Neuronal stem cell (in vitro differentiated cells): ENCODE measurements at regions not wholly inside any gene's neighbourhood (a gene's known extent, or its start where the extent isn't known, plus 50 kb on each side); places are given as distances from the start of the nearest gene placed in this dataset.

Experiments
- DNase-seq: peaks from one replicate; pipeline ENCODE4 v3.0.0-alpha.2; 2013; ENCODE audit warnings: low spot score
- H2AFZ ChIP-seq: one replicate; pipeline ENCODE4 v1.6.1; 2013; ENCODE audit warnings: mild to moderate bottlenecking, low read length, inconsistent platforms
- H2AK5ac ChIP-seq: 2 replicates; pipeline ENCODE4 v1.6.1; 2013; ENCODE audit warnings: low read depth, mild to moderate bottlenecking, inconsistent platforms, low read length, moderate library complexity, mixed read lengths
- H2BK120ac ChIP-seq: 2 replicates; pipeline ENCODE4 v1.6.1; 2013; ENCODE audit warnings: low read depth, mild to moderate bottlenecking, inconsistent platforms, low read length, moderate library complexity, mixed read lengths
- H2BK12ac ChIP-seq: one replicate; pipeline ENCODE4 v1.6.1; 2013; ENCODE audit warnings: low read length, inconsistent platforms
- H2BK15ac ChIP-seq: 2 replicates; pipeline ENCODE4 v1.6.1; 2013; ENCODE audit warnings: mild to moderate bottlenecking, low read length, inconsistent platforms, mixed read lengths
- H2BK5ac ChIP-seq: one replicate; pipeline ENCODE4 v1.6.1; 2013; ENCODE audit warnings: inconsistent platforms, mild to moderate bottlenecking, low read length, moderate library complexity
- H3K14ac ChIP-seq: one replicate; pipeline ENCODE4 v1.6.1; 2013; ENCODE audit warnings: low read length, inconsistent platforms
- H3K18ac ChIP-seq: 2 replicates; pipeline ENCODE4 v1.6.1; 2013; ENCODE audit warnings: low read length, inconsistent platforms
- H3K23ac ChIP-seq: 2 replicates; pipeline ENCODE4 v1.6.1; 2013; ENCODE audit warnings: low read depth, mild to moderate bottlenecking, mixed read lengths, low read length, inconsistent platforms; ENCODE audit not compliant: poor library complexity
- H3K27ac ChIP-seq: replicated peaks from 3 replicates; pipeline ENCODE4 v1.5.1; 2013; ENCODE audit warnings: low read length, inconsistent platforms
- H3K27me3 ChIP-seq, 3 experiments: 2 replicates each; pipeline ENCODE4 v1.6.1; 2013; ENCODE audit warnings: low read length in 3 of 3, mild to moderate bottlenecking in 2 of 3, inconsistent platforms in 1 of 3, low read depth in 1 of 3, mixed read lengths in 1 of 3, moderate library complexity in 1 of 3; ENCODE audit not compliant: control insufficient read depth in 3 of 3, insufficient read depth in 3 of 3
- H3K36me3 ChIP-seq, 2 donors: replicated peaks in 1 of 2; 2 replicates each; pipeline ENCODE4 v1.6.1; 2013; ENCODE audit warnings: low read length in 2 of 2; ENCODE audit not compliant: control insufficient read depth in 2 of 2, insufficient read depth in 2 of 2
- H3K4ac ChIP-seq: 2 replicates; pipeline ENCODE4 v1.6.1; 2013; ENCODE audit warnings: inconsistent platforms, mild to moderate bottlenecking, low read length, moderate library complexity
- H3K4me1 ChIP-seq, 2 donors: 1 replicate in 1 of 2; 2 replicates in 1 of 2; pipeline ENCODE4 v1.6.1; 2013; ENCODE audit warnings: low read length in 2 of 2, low read depth in 1 of 2; ENCODE audit not compliant: control insufficient read depth in 2 of 2, insufficient read depth in 1 of 2
- H3K4me2 ChIP-seq: one replicate; pipeline ENCODE4 v1.6.1; 2013; ENCODE audit warnings: mild to moderate bottlenecking, low read length, inconsistent platforms; ENCODE audit not compliant: insufficient read depth, poor library complexity, severe bottlenecking
- H3K4me3 ChIP-seq, 2 donors: 2 replicates each; pipeline ENCODE4 v1.5.1; 2013; ENCODE audit warnings: low read length in 2 of 2, mild to moderate bottlenecking in 2 of 2, inconsistent platforms in 1 of 2, moderate library complexity in 1 of 2
- H3K79me1 ChIP-seq: one replicate; pipeline ENCODE4 v1.6.1; 2013; ENCODE audit warnings: low read depth, mild to moderate bottlenecking, inconsistent platforms, low read length, moderate library complexity
- H3K9ac ChIP-seq: one replicate; pipeline ENCODE4 v1.6.1; 2013; ENCODE audit warnings: mild to moderate bottlenecking, low read depth, low read length, inconsistent platforms; ENCODE audit not compliant: poor library complexity
- H3K9me3 ChIP-seq, 2 donors: replicated peaks in 1 of 2; 2 replicates each; pipeline versions ENCODE3 to v1.6.1; 2013; ENCODE audit warnings: low read length in 2 of 2, mild to moderate bottlenecking in 2 of 2, inconsistent platforms in 1 of 2, low read depth in 1 of 2, mixed read lengths in 1 of 2, moderate library complexity in 1 of 2; ENCODE audit not compliant: control insufficient read depth in 2 of 2, insufficient read depth in 1 of 2
- H4K8ac ChIP-seq: one replicate; pipeline ENCODE4 v1.6.1; 2013; ENCODE audit warnings: low read depth, mild to moderate bottlenecking, inconsistent platforms, low read length, moderate library complexity
- H4K91ac ChIP-seq: one replicate; pipeline ENCODE4 v1.6.1; 2013; ENCODE audit warnings: low read length, low read depth, mild to moderate bottlenecking, inconsistent platforms; ENCODE audit not compliant: poor library complexity
- WGBS, 2 donors: extraction: QIAGEN DNeasy Blood & Tissue Kit; methylation state at CpG; one replicate each; pipeline ENCODE4 v1.1.7; 2013; ENCODE audit warnings: missing lambda C conversion rate in 2 of 2, mixed read lengths in 1 of 2; ENCODE audit not compliant: insufficient read length in 2 of 2, insufficient replicate concordance in 1 of 2; ENCODE audit errors: extremely low coverage in 2 of 2; 5-methylcytosine and 5-hydroxymethylcytosine counted together

DNA sequence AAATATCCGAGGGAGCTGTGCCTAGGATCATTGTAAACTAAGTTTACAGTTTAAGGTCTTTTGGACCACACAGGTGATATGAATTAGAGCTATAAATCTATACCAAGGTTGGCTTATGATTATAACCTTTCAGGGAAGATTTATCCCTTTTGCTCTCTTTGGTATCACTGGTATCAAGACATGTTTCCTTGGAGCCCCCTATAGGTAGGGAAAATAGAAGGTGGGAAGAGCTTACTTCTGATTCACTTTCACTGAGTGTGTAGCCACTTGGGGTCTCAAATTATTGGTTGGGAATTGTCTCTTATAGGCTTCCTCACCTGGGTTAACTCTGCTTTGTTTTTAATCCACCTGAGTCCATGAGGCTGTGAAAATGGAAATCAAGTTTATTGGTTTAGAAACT lies 262.1 kb upstream of the NR3C2 start:
- Histone ChIP-seq H2AFZ (no peak overlapping the region), H3K23ac (no peak overlapping the region), H3K9me3 (no peaks in the 10 kb centered on the region), H4K8ac (no peak overlapping the region), H3K14ac (no peak overlapping the region), H3K4me1 (no peaks in the 10 kb centered on the region), H3K4ac (no peak overlapping the region), H2BK120ac (no peak overlapping the region), H4K91ac (no peak overlapping the region), H2AK5ac (no peak overlapping the region), H3K4me3 (no peak overlapping the region), H3K4me2 (no peak overlapping the region), H3K18ac (no peak overlapping the region), H2BK15ac (no peak overlapping the region), H2BK5ac (no peak overlapping the region), H2BK12ac (no peak overlapping the region), H3K27ac (no peak overlapping the region), H3K27me3 (no peaks in the 10 kb centered on the region), H3K79me1 (no peaks in the 10 kb centered on the region), H3K36me3 (no peaks in the 10 kb centered on the region), H3K9ac (no peak overlapping the region)
- DNase-seq: no peak
- WGBS, 2 donors: no CpG with 5 or more reads among the region's 1 CpG

DNA sequence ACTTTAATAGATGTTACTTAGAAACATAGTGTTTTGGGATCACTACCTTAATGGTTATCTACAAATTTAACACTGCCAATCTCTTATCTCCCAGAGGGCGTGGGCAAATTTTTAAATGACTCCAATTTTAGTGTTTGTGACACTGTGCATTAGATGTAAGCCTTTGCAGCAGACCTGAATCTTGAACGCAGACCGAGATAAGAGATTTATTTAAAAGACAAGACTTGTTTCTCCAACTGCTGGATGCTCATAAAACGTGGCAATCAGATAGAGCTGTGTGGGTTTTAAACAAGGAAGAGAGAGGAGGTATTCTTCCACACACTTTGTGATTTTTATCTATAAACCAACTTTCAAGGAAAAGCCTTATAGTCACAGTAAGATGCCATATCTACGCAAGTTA lies 252.5 kb upstream of the NR3C2 start:
- no CpG with 5 or more reads among the region's 5 CpGs for WGBS, 2 donors
- H2BK15ac ChIP-seq: no peak overlapping the region

DNA sequence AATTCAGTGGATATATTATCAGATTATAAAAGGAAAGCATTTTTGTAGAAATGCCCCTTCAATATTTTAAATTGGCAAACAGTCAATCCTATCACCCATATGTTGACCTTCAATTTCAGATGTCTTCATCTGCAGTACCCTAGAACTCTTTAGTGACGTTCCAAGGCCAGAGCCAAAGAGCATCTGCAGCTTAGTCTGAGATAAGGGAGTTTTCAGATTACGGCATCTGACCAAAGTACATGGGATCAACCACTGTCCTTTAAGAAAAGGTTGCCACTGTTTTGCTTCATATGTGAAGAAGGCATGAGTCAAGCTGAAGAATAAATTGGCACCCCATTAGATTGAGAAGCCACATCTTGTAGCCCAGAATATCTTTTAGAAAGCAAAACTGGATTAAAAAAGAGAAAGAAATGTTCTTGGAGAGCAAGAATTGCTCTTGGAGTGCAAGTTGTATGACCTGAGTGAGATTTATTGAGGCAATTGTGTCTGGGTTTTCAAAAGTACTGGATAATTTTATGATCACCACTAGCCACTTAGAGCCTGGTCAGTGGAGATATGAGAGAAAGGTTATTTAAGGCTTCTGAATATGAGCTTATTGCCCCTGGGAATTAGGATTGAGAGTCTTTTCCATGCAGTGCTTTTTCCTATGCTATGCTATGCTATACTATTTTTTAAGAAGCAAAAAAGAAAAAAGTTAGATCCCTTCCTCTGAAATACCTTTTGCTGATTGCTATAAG lies 251.9 kb upstream of the NR3C2 start:
- Histone ChIP-seq H3K27ac (no peak overlapping the region), H2BK120ac (no peak overlapping the region), H3K9ac (no peak overlapping the region), H4K91ac (no peak overlapping the region), H2BK15ac (no peak overlapping the region), H3K9me3 (no peaks in the 10 kb centered on the region), H3K4me2 (no peak overlapping the region), H3K4me1 (no peaks in the 10 kb centered on the region), H2BK5ac (no peak overlapping the region), H3K18ac (no peak overlapping the region), H3K14ac (no peak overlapping the region), H2AFZ (no peak overlapping the region), H3K79me1 (no peaks in the 10 kb centered on the region), H3K36me3 (no peaks in the 10 kb centered on the region), H2AK5ac (no peak overlapping the region), H3K23ac (no peak overlapping the region), H3K4me3 (no peak overlapping the region), H4K8ac (no peak overlapping the region), H2BK12ac (no peak overlapping the region), H3K27me3 (no peaks in the 10 kb centered on the region), H3K4ac (no peak overlapping the region)
- DNase-seq: no peak
- WGBS, 2 donors: no CpG with 5 or more reads among the region's 2 CpGs

More for the DNA sequence above, 252.5 kb upstream of the NR3C2 start:
- Histone ChIP-seq H3K4ac (no peak overlapping the region), H4K8ac (no peak overlapping the region), H3K79me1 (no peaks in the 10 kb centered on the region), H2AFZ (no peak overlapping the region), H2BK12ac (no peak overlapping the region), H3K4me3 (no peak overlapping the region), H3K4me1 (no peaks in the 10 kb centered on the region), H3K23ac (no peak overlapping the region), H3K27me3 (no peaks in the 10 kb centered on the region), H3K4me2 (no peak overlapping the region), H2BK120ac (no peak overlapping the region), H3K9ac (no peak overlapping the region), H3K18ac (no peak overlapping the region), H3K27ac (no peak overlapping the region), H2BK5ac (no peak overlapping the region), H3K14ac (no peak overlapping the region), H2AK5ac (no peak overlapping the region), H3K36me3 (no peaks in the 10 kb centered on the region), H3K9me3 (no peaks in the 10 kb centered on the region), H4K91ac (no peak overlapping the region)
- no peak for DNase-seq

DNA sequence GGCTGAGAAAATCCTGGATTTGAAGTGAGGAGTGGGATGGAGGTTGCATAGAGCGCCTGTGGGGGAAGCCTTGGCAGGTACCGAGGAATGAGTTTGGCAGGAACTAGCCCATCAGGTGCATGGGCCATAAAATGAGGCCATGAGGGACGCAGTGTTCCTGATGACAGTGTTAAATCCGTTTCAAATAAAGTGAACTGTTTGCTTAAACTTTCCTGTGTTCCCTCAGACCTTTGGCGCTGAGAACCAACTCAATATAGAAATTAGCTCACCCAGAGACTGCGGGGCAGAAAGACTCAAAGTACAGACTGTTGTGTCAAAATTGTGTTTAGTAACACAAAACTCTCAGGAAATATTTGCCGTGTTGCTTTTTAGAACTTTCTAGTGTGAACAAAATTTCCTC lies 250.0 kb upstream of the NR3C2 start:
- no peaks in the 10 kb centered on the region for H3K9me3 ChIP-seq
- H3K4ac ChIP-seq: no peak overlapping the region
- no peaks in the 10 kb centered on the region for H3K4me1 ChIP-seq
- H3K23ac ChIP-seq: no peak overlapping the region
- no peak overlapping the region for H3K9ac ChIP-seq
- H3K79me1 ChIP-seq: no peaks in the 10 kb centered on the region
- H2AK5ac ChIP-seq: no peak overlapping the region
- H3K18ac ChIP-seq: no peak overlapping the region
- H2AFZ ChIP-seq: no peak overlapping the region
- no peak overlapping the region for H3K14ac ChIP-seq
- no peaks in the 10 kb centered on the region for H3K36me3 ChIP-seq
- H2BK5ac ChIP-seq: no peak overlapping the region
- WGBS, 2 donors: no CpG with 5 or more reads among the region's 7 CpGs
- H4K91ac ChIP-seq: no peak overlapping the region
- no peak overlapping the region for H2BK15ac ChIP-seq
- H2BK12ac ChIP-seq: no peak overlapping the region
- no peak overlapping the region for H3K4me3 ChIP-seq
- H3K27me3 ChIP-seq: no peaks in the 10 kb centered on the region
- H2BK120ac ChIP-seq: no peak overlapping the region
- no peak overlapping the region for H3K4me2 ChIP-seq
- DNase-seq: no peak
- no peak overlapping the region for H3K27ac ChIP-seq
- H4K8ac ChIP-seq: no peak overlapping the region
